ENCODE measurements at regions not wholly inside any gene's neighbourhood (a gene's known extent, or its start where the extent isn't known, plus 50 kb on each side); places are given as distances from the start of the nearest gene placed in this dataset.

DNA sequence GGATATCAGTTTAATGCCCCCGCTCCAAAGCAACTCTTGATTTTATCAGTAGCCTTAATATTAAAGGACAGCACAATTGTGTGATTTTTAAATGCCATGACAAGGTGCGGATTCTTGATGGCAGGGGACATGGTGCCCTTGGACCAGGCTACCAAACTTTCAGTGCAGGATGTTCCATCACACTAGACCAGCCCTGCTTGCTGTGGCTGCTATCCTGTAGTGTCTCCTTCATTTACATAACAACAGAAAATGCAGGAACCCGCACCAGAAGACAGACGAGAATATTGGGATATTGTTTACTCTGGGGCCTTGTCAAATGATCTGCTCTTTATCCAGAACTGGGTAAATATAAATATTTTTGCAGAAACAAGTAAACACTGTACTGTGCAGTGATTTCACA, 229.3 kb upstream of the PKN2 start:
- TF ChIP-seq, protein P1, sequence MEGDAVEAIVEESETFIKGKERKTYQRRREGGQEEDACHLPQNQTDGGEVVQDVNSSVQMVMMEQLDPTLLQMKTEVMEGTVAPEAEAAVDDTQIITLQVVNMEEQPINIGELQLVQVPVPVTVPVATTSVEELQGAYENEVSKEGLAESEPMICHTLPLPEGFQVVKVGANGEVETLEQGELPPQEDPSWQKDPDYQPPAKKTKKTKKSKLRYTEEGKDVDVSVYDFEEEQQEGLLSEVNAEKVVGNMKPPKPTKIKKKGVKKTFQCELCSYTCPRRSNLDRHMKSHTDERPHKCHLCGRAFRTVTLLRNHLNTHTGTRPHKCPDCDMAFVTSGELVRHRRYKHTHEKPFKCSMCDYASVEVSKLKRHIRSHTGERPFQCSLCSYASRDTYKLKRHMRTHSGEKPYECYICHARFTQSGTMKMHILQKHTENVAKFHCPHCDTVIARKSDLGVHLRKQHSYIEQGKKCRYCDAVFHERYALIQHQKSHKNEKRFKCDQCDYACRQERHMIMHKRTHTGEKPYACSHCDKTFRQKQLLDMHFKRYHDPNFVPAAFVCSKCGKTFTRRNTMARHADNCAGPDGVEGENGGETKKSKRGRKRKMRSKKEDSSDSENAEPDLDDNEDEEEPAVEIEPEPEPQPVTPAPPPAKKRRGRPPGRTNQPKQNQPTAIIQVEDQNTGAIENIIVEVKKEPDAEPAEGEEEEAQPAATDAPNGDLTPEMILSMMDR (IDR thresholded peaks at IDR 0.05), result no peak
- TF ChIP-seq POLR2A (IDR thresholded peaks at IDR 0.05) (no peak), POLR2AphosphoS5 (IDR thresholded peaks at IDR 0.05; ENCODE audit: insufficient read depth in 1 of 2, low read depth in 1 of 2) (no peak)
